Adrenal gland (tissue), 5 donors: ENCODE measurements at regions not wholly inside any gene's neighbourhood (a gene's known extent, or its start where the extent isn't known, plus 50 kb on each side); places are given as distances from the start of the nearest gene placed in this dataset.

ENCODE experiments used
- POLR2A ChIP-seq, 2 donors: fragments of 450-650 bp; IDR thresholded peaks; one replicate each; pipeline ENCODE4 v1.6.1; 2017; ENCODE audit warnings: antibody characterized with exemption in 2 of 2, mild to moderate bottlenecking in 2 of 2, moderate library complexity in 1 of 2
- TF ChIP-seq, protein P1 (sequence below), 6 experiments: fragments of 450-650 bp in 4 of 6; fragments of 200-600 bp in 2 of 6; sonication (generic) in 1 of 6; IDR thresholded peaks; 1 replicate in 5 of 6; 2 replicates in 1 of 6; pipeline versions ENCODE4 v1.5.1 to v1.8.0; 2016 to 2021; ENCODE audit warnings: antibody characterized with exemption in 6 of 6, mild to moderate bottlenecking in 2 of 6, moderate library complexity in 1 of 6
- donor health status: DM: no; HTN: no; CAD: no.

DNA sequence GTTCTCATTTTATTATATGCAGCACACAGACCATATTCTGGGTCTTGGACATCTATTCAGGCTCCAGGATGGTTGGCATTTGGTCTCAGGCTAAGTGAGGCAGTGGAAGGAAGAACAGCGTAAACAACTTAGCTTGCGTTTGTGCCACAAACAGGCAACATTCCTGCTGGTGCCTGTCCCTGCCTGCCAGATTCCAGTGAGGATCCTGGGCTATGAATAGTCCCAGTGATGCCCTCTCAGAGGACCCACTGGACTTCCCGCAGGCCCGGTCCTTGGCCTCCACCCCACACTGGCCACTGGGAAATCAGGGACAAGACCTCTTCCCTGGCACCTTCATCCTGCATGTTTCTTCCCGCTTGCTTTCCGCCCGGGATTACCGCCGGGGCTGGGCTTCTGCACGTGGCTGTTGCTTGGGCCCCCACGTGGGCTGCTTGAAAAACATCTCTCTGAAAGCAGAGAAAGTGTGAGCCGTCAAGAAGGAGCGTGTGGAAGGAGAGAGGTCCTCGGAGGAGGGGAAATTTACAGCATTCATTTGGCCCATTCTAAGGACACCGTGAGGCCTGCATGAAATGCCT, 145.1 kb upstream of the WNT4 start:
- TF ChIP-seq, protein P1, sequence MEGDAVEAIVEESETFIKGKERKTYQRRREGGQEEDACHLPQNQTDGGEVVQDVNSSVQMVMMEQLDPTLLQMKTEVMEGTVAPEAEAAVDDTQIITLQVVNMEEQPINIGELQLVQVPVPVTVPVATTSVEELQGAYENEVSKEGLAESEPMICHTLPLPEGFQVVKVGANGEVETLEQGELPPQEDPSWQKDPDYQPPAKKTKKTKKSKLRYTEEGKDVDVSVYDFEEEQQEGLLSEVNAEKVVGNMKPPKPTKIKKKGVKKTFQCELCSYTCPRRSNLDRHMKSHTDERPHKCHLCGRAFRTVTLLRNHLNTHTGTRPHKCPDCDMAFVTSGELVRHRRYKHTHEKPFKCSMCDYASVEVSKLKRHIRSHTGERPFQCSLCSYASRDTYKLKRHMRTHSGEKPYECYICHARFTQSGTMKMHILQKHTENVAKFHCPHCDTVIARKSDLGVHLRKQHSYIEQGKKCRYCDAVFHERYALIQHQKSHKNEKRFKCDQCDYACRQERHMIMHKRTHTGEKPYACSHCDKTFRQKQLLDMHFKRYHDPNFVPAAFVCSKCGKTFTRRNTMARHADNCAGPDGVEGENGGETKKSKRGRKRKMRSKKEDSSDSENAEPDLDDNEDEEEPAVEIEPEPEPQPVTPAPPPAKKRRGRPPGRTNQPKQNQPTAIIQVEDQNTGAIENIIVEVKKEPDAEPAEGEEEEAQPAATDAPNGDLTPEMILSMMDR (IDR thresholded peaks at IDR 0.05): no peak
- TF ChIP-seq POLR2A (IDR thresholded peaks at IDR 0.05): no peak
